ENCODE measurements at regions not wholly inside any gene's neighbourhood (a gene's known extent, or its start where the extent isn't known, plus 50 kb on each side); places are given as distances from the start of the nearest gene placed in this dataset.

GRCh38 chr5:124626053-124626452 lies 120.4 kb downstream of the ZNF608 start:
- no peak overlapping the region for H3K27ac Mint-ChIP-seq
- no peak overlapping the region for H3K4me2 ChIP-seq (ENCODE audit: insufficient read depth, insufficient read length, low read length)
- H3T11ph ChIP-seq (ENCODE audit: low read length), result no peak overlapping the region
- no peak overlapping the region for H2BK12ac ChIP-seq (ENCODE audit: insufficient read length, low read depth, low read length)
- H3K4me1 Mint-ChIP-seq, result peaks cover 12 to 20% of the 10 kb centered on the region in 2 experiments
- no peaks in the 10 kb centered on the region for H3K79me1 ChIP-seq (ENCODE audit: insufficient read depth, low read depth, low read length, poor library complexity, severe bottlenecking)
- H2AFZ ChIP-seq (ENCODE audit: low read length), result no peak overlapping the region
- no peak for DNase-seq
- H3K9me3 ChIP-seq (ENCODE audit: control insufficient read depth, low read depth, low read length), result no peaks in the 10 kb centered on the region
- no CpG with 5 or more reads among the region's 2 CpGs for WGBS (ENCODE audit: extremely low coverage, insufficient read length, low lambda C conversion rate)
- no peak overlapping the region for H2BK120ac ChIP-seq (ENCODE audit: low read depth, low read length, poor library complexity, severe bottlenecking)
- no peaks in the 10 kb centered on the region for H3K79me2 ChIP-seq (ENCODE audit: insufficient read depth, low read length)
- no peak overlapping the region for H4K8ac ChIP-seq (replicated peaks; ENCODE audit: insufficient read length, low read depth, low read length)
- no peak for TF ChIP-seq CTCF (conservative IDR thresholded peaks at IDR 0.05)
- H4K5ac ChIP-seq (ENCODE audit: insufficient read length, low read depth, low read length), result no peak overlapping the region
- no peak overlapping the region for H2BK5ac ChIP-seq (ENCODE audit: insufficient read length, low read length)
- H3K4ac ChIP-seq (ENCODE audit: low read depth, low read length), result no peak overlapping the region
- H3K27ac ChIP-seq (ENCODE audit: insufficient read length, low read depth, low read length), result no peak overlapping the region
- no peak overlapping the region for H3K9ac ChIP-seq (ENCODE audit: extremely low read depth, insufficient read length, low read length)
- H2BK20ac ChIP-seq (ENCODE audit: low read depth, low read length, poor library complexity, severe bottlenecking), result no peak overlapping the region
- H3K56ac ChIP-seq (ENCODE audit: insufficient read length, low read depth, low read length), result no peak overlapping the region
- H2BK15ac ChIP-seq (ENCODE audit: low read depth, low read length), result no peak overlapping the region
- H4K20me1 ChIP-seq (ENCODE audit: control insufficient read depth, insufficient read depth, insufficient read length), result no peaks in the 10 kb centered on the region
- no peak overlapping the region for H3K14ac ChIP-seq (ENCODE audit: insufficient read depth, low read length)
- no peak overlapping the region for H3K18ac ChIP-seq (ENCODE audit: insufficient read length, low read depth, low read length)
- H3K36me3 Mint-ChIP-seq (ENCODE audit: insufficient read depth in 1 of 3, low read depth in 3 of 3), result peaks cover 5 to 7% (median 6%) of the 10 kb centered on the region in 3 experiments; a peak in 6 of 7 replicates
- no peaks in the 10 kb centered on the region for H3K27me3 ChIP-seq (ENCODE audit: insufficient read depth, low read length)
- no peaks in the 10 kb centered on the region for H3K23me2 ChIP-seq (ENCODE audit: insufficient read length, low read depth, low read length, poor library complexity, severe bottlenecking)
- no peak overlapping the region for H4K91ac ChIP-seq (ENCODE audit: insufficient read length, low read depth, low read length)
- peaks cover 2% of the 10 kb centered on the region; the same call in 1 of the 2 replicates for H3K4me1 ChIP-seq (ENCODE audit: insufficient read depth, low read length)
- H3K9me3 Mint-ChIP-seq, result no peaks in the 10 kb centered on the region
- no peak overlapping the region for H3K4me3 Mint-ChIP-seq
- no peak overlapping the region for H3K23ac ChIP-seq (ENCODE audit: insufficient read length, low read depth, low read length)
- H2AK5ac ChIP-seq (ENCODE audit: insufficient read length, low read length), result no peak overlapping the region
- no peaks in the 10 kb centered on the region; the same call in 1 of the 2 replicates for H3K27me3 Mint-ChIP-seq (ENCODE audit: low read depth)
